Fibroblast of skin of right biceps (primary cell): ENCODE measurements at regions not wholly inside any gene's neighbourhood (a gene's known extent, or its start where the extent isn't known, plus 50 kb on each side); places are given as distances from the start of the nearest gene placed in this dataset.
"Not testable (repeated sequence)": the region's sequence is repeated elsewhere in the genome, so short reads cannot be mapped to it uniquely, and the experiment has no call there.

Experiments
- DNase-seq: peaks from one replicate; pipeline ENCODE4 v3.0.0-alpha.2; 2013

GRCh38 chr2:182550234-182550633 lies 123.4 kb upstream of the PDE1A start:
- DNase-seq: no peak

GRCh38 chr2:182552232-182552631 lies 125.4 kb upstream of the PDE1A start:
- not testable (repeated sequence) for DNase-seq

- not testable (repeated sequence) for DNase-seq
These were observed 125.9 kb upstream of the PDE1A start for GRCh38 chr2:182552785-182553184.

- no peak for DNase-seq
These were observed 126.6 kb upstream of the PDE1A start for GRCh38 chr2:182553483-182553882.

GRCh38 chr2:182554950-182555349 lies 128.1 kb upstream of the PDE1A start:
- DNase-seq: no peak

GRCh38 chr2:182558564-182558963 lies 131.7 kb upstream of the PDE1A start:
- DNase-seq: no peak

- DNase-seq: peak; percentile 14
These were observed 132.8 kb upstream of the PDE1A start for GRCh38 chr2:182559623-182560022.

GRCh38 chr2:182565911-182566567 lies 139.2 kb upstream of the PDE1A start:
- DNase-seq: no peak

- no peak for DNase-seq
These were observed 142.5 kb upstream of the DNAJC10 start for GRCh38 chr2:182573553-182573952.

GRCh38 chr2:182577816-182578215 lies 138.2 kb upstream of the DNAJC10 start:
- no peak for DNase-seq

GRCh38 chr2:182581196-182581935 lies 134.7 kb upstream of the DNAJC10 start:
- DNase-seq: no peak

GRCh38 chr2:182584462-182584861 lies 131.6 kb upstream of the DNAJC10 start:
- no peak for DNase-seq

- no peak for DNase-seq
These were observed 131.1 kb upstream of the DNAJC10 start for GRCh38 chr2:182585001-182585400.

- DNase-seq: no peak
These were observed 130.6 kb upstream of the DNAJC10 start for GRCh38 chr2:182585430-182585829.

- no peak for DNase-seq
These were observed 129.6 kb upstream of the DNAJC10 start for GRCh38 chr2:182586426-182586825.

- peak; percentile 92 for DNase-seq
These were observed 128.2 kb upstream of the DNAJC10 start for GRCh38 chr2:182587831-182588230.

GRCh38 chr2:182589121-182589520 lies 126.9 kb upstream of the DNAJC10 start:
- no peak for DNase-seq

- no peak for DNase-seq
These were observed 124.3 kb upstream of the DNAJC10 start for GRCh38 chr2:182591774-182592173.

- DNase-seq: no peak
These were observed 123.2 kb upstream of the DNAJC10 start for GRCh38 chr2:182592691-182593393.

GRCh38 chr2:182593394-182593975 lies 122.6 kb upstream of the DNAJC10 start:
- peak; percentile 89 for DNase-seq

GRCh38 chr2:182594286-182594685 lies 121.8 kb upstream of the DNAJC10 start:
- DNase-seq: peak; percentile 56

GRCh38 chr2:182595650-182596049 lies 120.4 kb upstream of the DNAJC10 start:
- no peak for DNase-seq

GRCh38 chr2:182597570-182598295 lies 118.3 kb upstream of the DNAJC10 start:
- DNase-seq: no peak
